Peyer's patch (tissue), 4 donors: ENCODE measurements at regions not wholly inside any gene's neighbourhood (a gene's known extent, or its start where the extent isn't known, plus 50 kb on each side); places are given as distances from the start of the nearest gene placed in this dataset.
"Not testable (repeated sequence)": the region's sequence is repeated elsewhere in the genome, so short reads cannot be mapped to it uniquely, and the experiment has no call there.

Experiments
- DNase-seq, 3 donors: peaks; one replicate each; pipeline ENCODE4 v3.0.0-alpha.2; 2017 to 2019
- H3K27ac ChIP-seq, 4 donors: fragments of 200-600 bp; sonication (generic); one replicate each; pipeline ENCODE4 v1.5.1; 2016 to 2019
- H3K27me3 ChIP-seq, 2 donors: fragments of 200-600 bp; sonication (generic); one replicate each; pipeline ENCODE4 v1.5.1; 2019
- H3K36me3 ChIP-seq, 3 donors: fragments of 200-600 bp; sonication (generic); one replicate each; pipeline ENCODE4 v1.5.1; 2016 to 2019
- H3K4me1 ChIP-seq, 4 donors: fragments of 200-600 bp; sonication (generic); one replicate each; pipeline ENCODE4 v1.5.1; 2016 to 2019
- H3K4me3 ChIP-seq, 4 donors: fragments of 200-600 bp; sonication (generic); 1 replicate in 3 of 4; 2 replicates in 1 of 4; pipeline ENCODE4 v1.5.1; 2016 to 2019; ENCODE audit warnings: mild to moderate bottlenecking in 1 of 4
- H3K9me3 ChIP-seq, 4 donors: fragments of 200-600 bp; sonication (generic); one replicate each; pipeline ENCODE4 v1.5.1; 2016 to 2019; ENCODE audit warnings: mild to moderate bottlenecking in 1 of 4
- POLR2A ChIP-seq, 2 donors: fragments of 450-650 bp; IDR thresholded peaks; one replicate each; pipeline ENCODE4 v1.5.1; 2017; ENCODE audit warnings: antibody characterized with exemption in 2 of 2, mild to moderate bottlenecking in 2 of 2, moderate library complexity in 2 of 2
- TF ChIP-seq, protein P1 (sequence below), 6 experiments: fragments of 450-650 bp in 4 of 6; fragments of 200-600 bp in 2 of 6; sonication (generic) in 1 of 6; IDR thresholded peaks; one replicate each; pipeline ENCODE4 v1.5.1; 2017 to 2019; ENCODE audit warnings: antibody characterized with exemption in 6 of 6, mild to moderate bottlenecking in 3 of 6, moderate library complexity in 1 of 6

DNA sequence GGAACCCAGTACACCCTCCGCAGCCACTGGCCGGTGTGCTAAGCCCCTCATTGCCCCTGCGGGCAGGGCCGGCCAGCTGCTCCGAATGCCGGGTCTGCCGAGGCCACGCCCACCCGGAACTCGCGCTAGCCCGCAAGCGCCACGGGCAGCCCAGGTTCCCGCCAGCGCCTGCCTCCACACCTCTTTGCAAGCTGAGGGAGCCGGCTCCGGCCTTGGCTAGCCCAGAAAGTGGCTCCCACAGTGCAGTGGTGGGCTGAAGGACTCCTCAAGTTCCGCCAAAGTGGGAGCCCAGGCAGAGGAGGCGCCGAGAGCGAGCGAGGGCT is 81.4 kb upstream of the BCHE start:
- H3K36me3 ChIP-seq, result no peaks in the 10 kb centered on the region
- no peaks in the 10 kb centered on the region for H3K9me3 ChIP-seq
- no peak overlapping the region for H3K27ac ChIP-seq
- TF ChIP-seq POLR2A (IDR thresholded peaks at IDR 0.05), result no peak
- no peaks in the 10 kb centered on the region for H3K4me1 ChIP-seq
- H3K27me3 ChIP-seq, result no peaks in the 10 kb centered on the region
- H3K4me3 ChIP-seq, result no peak overlapping the region
- no peak for DNase-seq

DNA sequence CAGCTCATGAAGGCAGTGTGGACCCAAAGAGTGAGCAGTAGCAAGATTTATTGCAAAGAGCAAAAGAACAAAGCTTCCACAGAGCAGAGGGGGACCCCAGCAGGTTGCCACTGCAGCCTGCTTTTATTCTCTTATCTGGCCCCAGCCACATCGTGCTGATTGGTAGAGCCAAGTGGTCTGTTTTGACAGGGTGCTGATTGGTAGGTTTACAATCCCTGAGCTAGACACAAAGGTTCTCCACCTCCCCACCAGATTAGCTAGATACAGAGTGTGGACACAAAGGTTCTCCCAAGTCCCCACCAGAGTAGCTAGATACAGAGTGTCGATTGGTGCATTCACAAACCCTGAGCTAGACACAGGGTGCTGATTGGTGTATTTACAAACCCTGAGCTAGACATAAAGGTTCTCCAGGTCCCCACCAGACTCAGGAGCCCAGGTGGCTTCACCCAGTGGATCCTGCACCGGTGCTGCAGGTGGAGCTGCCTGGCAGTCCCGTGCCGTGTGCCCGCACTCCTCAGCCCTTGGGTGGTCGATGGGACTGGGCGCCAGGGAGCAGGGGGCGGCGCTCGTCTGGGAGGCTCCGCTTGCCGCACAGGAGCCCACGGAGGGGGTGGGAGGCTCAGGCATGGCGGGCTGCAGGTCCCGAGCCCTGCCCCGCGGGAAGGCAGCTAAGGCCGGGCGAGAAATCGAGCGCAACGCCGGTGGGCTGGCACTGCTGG is 80.9 kb upstream of the BCHE start:
- H3K27ac ChIP-seq, DNase-seq, H3K4me1 ChIP-seq, H3K27me3 ChIP-seq, H3K4me3 ChIP-seq, H3K36me3 ChIP-seq, H3K9me3 ChIP-seq: not testable (repeated sequence)

- DNase-seq, H3K4me1 ChIP-seq, H3K27me3 ChIP-seq, H3K4me3 ChIP-seq, H3K9me3 ChIP-seq, H3K36me3 ChIP-seq, H3K27ac ChIP-seq: not testable (repeated sequence)
Observed at GRCh38 chr3:165915104-165915503, 77.9 kb upstream of the BCHE start.

- Histone ChIP-seq H3K27me3 (no peaks in the 10 kb centered on the region), H3K36me3 (no peaks in the 10 kb centered on the region), H3K4me1 (no peaks in the 10 kb centered on the region), H3K4me3 (no peak overlapping the region), H3K9me3 (no peaks in the 10 kb centered on the region), H3K27ac (no peak overlapping the region)
- TF ChIP-seq, protein P1, sequence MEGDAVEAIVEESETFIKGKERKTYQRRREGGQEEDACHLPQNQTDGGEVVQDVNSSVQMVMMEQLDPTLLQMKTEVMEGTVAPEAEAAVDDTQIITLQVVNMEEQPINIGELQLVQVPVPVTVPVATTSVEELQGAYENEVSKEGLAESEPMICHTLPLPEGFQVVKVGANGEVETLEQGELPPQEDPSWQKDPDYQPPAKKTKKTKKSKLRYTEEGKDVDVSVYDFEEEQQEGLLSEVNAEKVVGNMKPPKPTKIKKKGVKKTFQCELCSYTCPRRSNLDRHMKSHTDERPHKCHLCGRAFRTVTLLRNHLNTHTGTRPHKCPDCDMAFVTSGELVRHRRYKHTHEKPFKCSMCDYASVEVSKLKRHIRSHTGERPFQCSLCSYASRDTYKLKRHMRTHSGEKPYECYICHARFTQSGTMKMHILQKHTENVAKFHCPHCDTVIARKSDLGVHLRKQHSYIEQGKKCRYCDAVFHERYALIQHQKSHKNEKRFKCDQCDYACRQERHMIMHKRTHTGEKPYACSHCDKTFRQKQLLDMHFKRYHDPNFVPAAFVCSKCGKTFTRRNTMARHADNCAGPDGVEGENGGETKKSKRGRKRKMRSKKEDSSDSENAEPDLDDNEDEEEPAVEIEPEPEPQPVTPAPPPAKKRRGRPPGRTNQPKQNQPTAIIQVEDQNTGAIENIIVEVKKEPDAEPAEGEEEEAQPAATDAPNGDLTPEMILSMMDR (IDR thresholded peaks at IDR 0.05), result no peak
- TF ChIP-seq POLR2A (IDR thresholded peaks at IDR 0.05), result no peak
- no peak for DNase-seq
Observed at GRCh38 chr3:165903885-165904630, 66.8 kb upstream of the BCHE start.

DNA sequence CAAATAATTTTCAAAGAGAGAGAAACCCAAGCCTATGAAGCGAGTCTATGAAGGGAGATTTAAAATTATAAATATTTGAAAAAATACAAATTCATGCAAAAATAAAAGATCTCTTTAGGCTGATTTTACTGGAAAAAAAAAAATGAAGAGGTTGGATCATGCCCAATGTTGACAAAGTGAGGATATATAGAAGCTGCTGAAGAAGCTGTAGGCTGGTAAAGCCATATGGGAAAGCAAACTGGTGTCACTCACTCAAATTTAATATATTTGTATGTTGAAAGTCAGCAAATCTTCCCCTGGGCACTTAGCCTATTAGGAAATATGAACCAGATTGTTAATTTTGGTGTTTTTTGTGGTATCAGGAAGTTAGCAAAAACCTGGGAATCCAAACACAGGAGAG is 61.8 kb upstream of the BCHE start:
- TF ChIP-seq, protein P1 (IDR thresholded peaks at IDR 0.05), result no peak
- no peak for TF ChIP-seq POLR2A (IDR thresholded peaks at IDR 0.05)
- Histone ChIP-seq H3K27ac (no peak overlapping the region), H3K36me3 (no peaks in the 10 kb centered on the region), H3K9me3 (no peaks in the 10 kb centered on the region), H3K4me3 (no peak overlapping the region), H3K27me3 (no peaks in the 10 kb centered on the region), H3K4me1 (no peaks in the 10 kb centered on the region)
- DNase-seq, result no peak

DNA sequence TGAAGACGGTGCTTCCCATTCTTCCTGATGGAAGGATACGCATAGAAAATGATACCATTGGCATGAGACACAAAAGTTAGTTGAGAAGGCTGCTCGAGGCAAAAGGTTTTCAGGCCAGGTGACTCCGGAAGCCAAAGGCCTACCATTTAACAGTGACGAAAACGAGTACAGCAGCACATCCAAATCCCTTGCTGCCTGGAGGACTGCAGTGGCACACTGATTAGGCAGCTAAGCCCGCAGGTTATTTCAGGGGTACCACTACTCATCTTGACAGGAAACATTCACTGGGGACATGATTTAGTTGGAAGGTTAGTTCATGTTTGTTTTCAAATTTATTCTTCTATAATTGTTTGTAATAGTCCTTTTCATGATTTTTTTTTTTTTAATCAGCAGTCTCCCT is 59.9 kb upstream of the BCHE start:
- H3K36me3 ChIP-seq, result no peaks in the 10 kb centered on the region
- no peak for DNase-seq
- no peak overlapping the region for H3K4me3 ChIP-seq
- TF ChIP-seq POLR2A (IDR thresholded peaks at IDR 0.05), result no peak
- TF ChIP-seq, protein P1 (IDR thresholded peaks at IDR 0.05), result no peak
- no peaks in the 10 kb centered on the region for H3K9me3 ChIP-seq
- no peaks in the 10 kb centered on the region for H3K27me3 ChIP-seq
- no peak overlapping the region for H3K27ac ChIP-seq
- H3K4me1 ChIP-seq, result no peaks in the 10 kb centered on the region

- Histone ChIP-seq H3K27me3 (no peaks in the 10 kb centered on the region), H3K4me1 (no peaks in the 10 kb centered on the region), H3K9me3 (no peaks in the 10 kb centered on the region), H3K27ac (no peak overlapping the region), H3K36me3 (no peaks in the 10 kb centered on the region), H3K4me3 (no peak overlapping the region)
- DNase-seq, result no peak
- TF ChIP-seq POLR2A (IDR thresholded peaks at IDR 0.05), result no peak
- TF ChIP-seq, protein P1 (IDR thresholded peaks at IDR 0.05), result no peak
Observed at GRCh38 chr3:165895919-165896318, 58.7 kb upstream of the BCHE start.
